HG02623 (cell line): ENCODE measurements at regions not wholly inside any gene's neighbourhood (a gene's known extent, or its start where the extent isn't known, plus 50 kb on each side); places are given as distances from the start of the nearest gene placed in this dataset.
"Not testable (repeated sequence)": the region's sequence is repeated elsewhere in the genome, so short reads cannot be mapped to it uniquely, and the experiment has no call there.

Experiments used
- ATAC-seq: cut with Tn5 transposase; IDR thresholded peaks from one replicate; pipeline ENCODE4 v1.9.1; 2021; ENCODE audit warnings: moderate library complexity; ENCODE audit not compliant: unreplicated experiment

- no peak for ATAC-seq
Observed at GRCh38 chr3:163722405-163722804, 1355.9 kb downstream of the SI start.

GRCh38 chr3:163721596-163721995 is 1356.7 kb downstream of the SI start:
- no peak for ATAC-seq

- ATAC-seq: no peak
Observed at GRCh38 chr3:163717377-163717776, 1360.9 kb downstream of the SI start.

GRCh38 chr3:163708428-163708827 is 1369.9 kb downstream of the SI start:
- no peak for ATAC-seq

GRCh38 chr3:163707659-163708058 is 1370.6 kb downstream of the SI start:
- ATAC-seq: no peak

- ATAC-seq: not testable (repeated sequence)
Observed at GRCh38 chr3:163698221-163698620, 1380.1 kb downstream of the SI start.

- no peak for ATAC-seq
Observed at GRCh38 chr3:163692494-163692893, 1385.8 kb downstream of the SI start.

- ATAC-seq: no peak
Observed at GRCh38 chr3:163684651-163685050, 1393.6 kb downstream of the SI start.

- ATAC-seq: no peak
Observed at GRCh38 chr3:163672954-163673353, 1405.3 kb downstream of the SI start.

- no peak for ATAC-seq
Observed at GRCh38 chr3:163671201-163671600, 1407.1 kb downstream of the SI start.

- ATAC-seq: no peak
Observed at GRCh38 chr3:163664466-163664865, 1413.8 kb downstream of the SI start.

- no peak for ATAC-seq
Observed at GRCh38 chr3:163657088-163657487, 1421.2 kb downstream of the SI start.

GRCh38 chr3:163655021-163655420 is 1423.3 kb downstream of the SI start:
- ATAC-seq: no peak

GRCh38 chr3:163644172-163644571 is 1434.1 kb downstream of the SI start:
- no peak for ATAC-seq

- no peak for ATAC-seq
Observed at GRCh38 chr3:163632722-163633121, 1445.6 kb downstream of the SI start.

- ATAC-seq: no peak
Observed at GRCh38 chr3:163626753-163627152, 1451.5 kb downstream of the SI start.

- ATAC-seq: no peak
Observed at GRCh38 chr3:163622384-163622783, 1455.9 kb downstream of the SI start.

GRCh38 chr3:163614886-163615285 is 1463.4 kb downstream of the SI start:
- ATAC-seq: no peak

- no peak for ATAC-seq
Observed at GRCh38 chr3:163605915-163606314, 1472.4 kb downstream of the SI start.

- ATAC-seq: no peak
Observed at GRCh38 chr3:163601426-163601825, 1476.9 kb downstream of the SI start.

GRCh38 chr3:163587342-163587741 is 1491.0 kb downstream of the SI start:
- ATAC-seq: no peak

- ATAC-seq: no peak
Observed at GRCh38 chr3:163582967-163583366, 1495.3 kb downstream of the SI start.

GRCh38 chr3:163577271-163577670 is 1501.0 kb downstream of the SI start:
- ATAC-seq: no peak

- no peak for ATAC-seq
Observed at GRCh38 chr3:163576314-163576713, 1502.0 kb downstream of the SI start.
